ENCODE measurements at regions not wholly inside any gene's neighbourhood (a gene's known extent, or its start where the extent isn't known, plus 50 kb on each side); places are given as distances from the start of the nearest gene placed in this dataset.

DNA sequence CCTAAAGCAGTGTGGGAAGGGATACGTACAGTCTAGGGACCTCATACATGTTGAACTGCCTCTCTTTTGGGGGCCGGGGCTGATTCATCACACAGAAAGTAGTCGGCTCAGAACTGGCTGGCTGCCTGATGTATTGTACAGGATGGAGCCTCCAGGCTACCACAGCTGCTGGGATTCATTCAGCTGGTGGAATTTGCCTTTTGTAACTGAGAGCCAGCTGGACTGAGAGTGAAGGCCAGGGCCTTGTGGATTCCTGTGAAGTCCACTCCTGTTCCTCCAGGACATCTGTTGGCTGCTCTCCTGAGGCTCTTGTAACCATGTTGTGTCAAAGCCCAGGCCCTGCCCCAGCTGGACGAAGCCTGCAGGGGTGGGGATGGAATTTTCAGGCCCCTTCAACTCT, 116.3 kb upstream of the PRICKLE1 start:
- peak; percentile 8 to 33 (median 17) for DNase-seq (ENCODE audit: low read depth in 4 of 4, low spot score in 3 of 4)

DNA sequence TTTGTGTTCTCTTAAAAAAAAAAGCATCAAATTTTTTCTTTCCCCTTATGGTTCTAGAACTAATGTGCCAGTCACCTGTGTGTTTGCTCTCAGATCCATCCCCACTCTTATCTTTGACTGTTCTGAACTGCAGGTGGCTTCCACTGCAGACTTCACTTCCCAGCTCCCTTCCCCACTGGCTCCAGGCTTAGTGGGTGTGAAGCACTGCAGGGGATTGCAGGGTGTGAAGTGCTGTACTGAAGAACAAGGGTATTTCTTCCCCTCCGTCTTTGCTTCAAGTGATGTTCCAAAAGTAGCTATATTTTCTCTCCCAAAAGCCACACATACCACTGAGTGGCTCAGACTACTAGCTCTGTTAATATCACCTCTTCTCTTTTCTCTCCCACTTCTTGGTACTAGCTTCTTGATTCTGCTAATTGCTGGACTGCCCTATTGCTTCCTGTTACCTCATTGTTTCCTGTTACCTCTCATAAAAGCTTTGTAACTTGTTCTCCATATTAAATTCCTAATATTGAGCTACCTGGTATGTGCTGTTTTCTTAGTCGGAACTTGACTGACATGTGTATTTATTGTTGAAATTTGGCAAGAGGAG, 115.4 kb upstream of the PRICKLE1 start:
- no peak for DNase-seq (ENCODE audit: low read depth in 4 of 4, low spot score in 3 of 4)

DNA sequence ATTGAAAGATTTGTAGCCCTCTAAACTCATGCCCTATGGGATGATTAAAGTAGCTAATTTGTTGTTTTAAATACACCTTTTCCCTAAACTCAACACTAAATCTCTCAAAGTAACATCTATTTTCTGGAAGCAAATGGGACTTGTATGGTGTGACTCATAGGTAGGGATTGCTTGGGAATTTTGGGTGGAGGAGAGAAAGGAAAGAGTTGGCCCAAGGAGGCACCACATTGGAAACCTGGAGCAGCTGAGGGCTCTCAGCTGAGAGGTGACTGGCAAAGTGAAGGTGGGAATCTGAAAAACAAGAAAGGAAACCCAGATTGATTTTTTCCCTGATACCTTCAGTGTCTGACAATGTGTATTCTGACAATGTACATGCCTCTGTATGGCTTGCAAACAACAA, 114.8 kb upstream of the PRICKLE1 start:
- DNase-seq (ENCODE audit: low read depth in 4 of 4, low spot score in 3 of 4), result no peak

DNA sequence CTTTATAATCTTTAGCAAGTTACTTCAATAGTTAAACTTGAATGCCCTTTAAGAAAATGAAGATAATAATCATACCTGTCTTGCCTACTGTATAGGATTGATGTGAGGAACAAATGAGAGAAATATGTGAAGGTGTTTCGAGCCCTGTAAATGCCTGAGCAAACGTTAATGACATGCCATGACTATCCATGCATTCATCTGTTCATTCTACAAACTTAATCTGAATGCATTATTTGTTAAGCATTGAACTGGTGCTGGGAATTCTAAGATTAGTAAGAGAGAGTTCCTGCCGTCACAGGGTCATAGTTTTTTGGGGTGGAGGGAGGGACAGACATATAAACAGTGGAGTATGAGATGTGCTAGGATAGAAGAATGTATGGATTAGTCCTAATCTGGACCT, 111.5 kb upstream of the PRICKLE1 start:
- DNase-seq (ENCODE audit: low read depth in 4 of 4, low spot score in 3 of 4), result no peak

DNA sequence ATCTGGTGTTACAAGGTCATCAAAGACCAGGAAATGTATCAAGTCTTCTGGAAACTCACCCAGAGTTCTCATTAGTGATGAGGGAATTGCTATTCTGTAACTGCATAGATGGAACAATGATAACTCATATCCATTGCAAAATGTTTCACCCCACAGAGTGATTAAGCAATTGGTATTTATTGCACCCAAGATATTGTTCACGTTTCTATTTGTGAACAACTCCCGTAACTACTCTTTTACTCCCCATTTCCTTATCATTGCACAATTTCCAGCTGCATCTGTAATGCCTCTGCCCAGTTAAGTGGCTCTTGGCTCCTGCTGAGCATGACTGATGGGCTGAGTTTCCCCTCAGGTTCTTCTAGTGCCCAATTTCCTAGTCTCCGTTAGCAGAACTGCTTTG, 108.7 kb upstream of the PRICKLE1 start:
- no peak for DNase-seq (ENCODE audit: low read depth in 4 of 4, low spot score in 3 of 4)

DNA sequence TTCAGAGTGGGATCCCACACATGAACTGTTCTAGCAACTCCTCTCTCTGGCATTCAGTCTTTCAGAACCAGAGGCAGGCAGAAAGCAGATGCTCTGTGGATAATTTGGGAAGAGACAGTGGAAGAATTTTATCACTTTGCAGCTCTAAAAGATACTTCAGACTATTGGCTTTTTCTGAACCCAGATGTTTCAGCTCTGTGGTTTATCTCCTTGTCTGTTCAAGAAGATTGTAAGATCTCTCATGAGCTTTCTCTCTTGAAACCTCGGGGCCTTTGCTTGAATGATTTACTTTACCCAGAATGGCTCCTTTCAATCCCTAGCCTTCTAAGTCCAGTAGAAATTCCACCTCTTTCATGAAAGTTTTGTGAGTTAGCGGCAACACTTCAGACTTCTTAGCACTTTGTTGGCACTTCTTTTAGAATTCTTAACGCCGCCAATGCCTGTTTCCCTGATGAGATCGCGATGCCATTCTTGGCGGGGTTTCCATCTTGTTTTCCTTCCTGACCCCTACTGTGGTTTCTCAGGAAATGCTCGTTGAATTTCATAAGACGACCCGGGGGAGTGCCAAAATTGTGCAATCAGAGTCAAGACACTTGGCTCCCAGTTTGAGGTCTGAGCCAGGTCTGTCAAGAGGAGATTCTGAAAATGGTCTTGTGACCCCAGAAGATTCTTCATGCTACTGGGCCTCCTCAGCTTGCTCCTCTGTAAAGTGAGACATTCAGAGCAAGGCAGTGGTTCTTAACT, 107.0 kb upstream of the PRICKLE1 start:
- DNase-seq (ENCODE audit: low read depth in 4 of 4, low spot score in 3 of 4), result no peak

DNA sequence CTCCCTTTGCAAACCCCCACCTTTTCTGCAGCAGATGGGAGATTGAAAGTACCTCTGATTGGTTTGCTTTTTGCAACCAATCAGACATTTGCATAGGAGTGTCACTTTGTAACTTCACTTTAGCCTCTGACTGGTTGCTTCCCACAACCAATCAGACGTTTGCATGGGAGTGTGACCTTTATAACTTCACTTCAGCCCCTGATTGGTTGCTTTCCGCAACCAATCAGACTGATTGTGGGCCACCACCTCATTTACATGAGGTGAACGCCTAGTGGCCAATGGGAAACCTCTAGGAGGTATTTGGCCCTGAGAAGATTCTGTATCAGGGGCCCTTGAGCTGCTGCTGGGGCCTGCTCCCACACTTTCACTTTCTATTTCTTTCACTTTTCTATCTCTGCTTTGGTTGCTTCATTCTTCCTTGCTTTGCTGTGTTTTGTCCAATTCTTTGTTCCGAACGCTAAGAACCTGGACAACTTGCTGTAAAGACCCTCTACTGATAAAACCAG, 106.0 kb upstream of the PRICKLE1 start:
- DNase-seq (ENCODE audit: low read depth in 4 of 4, low spot score in 3 of 4), result no peak

DNA sequence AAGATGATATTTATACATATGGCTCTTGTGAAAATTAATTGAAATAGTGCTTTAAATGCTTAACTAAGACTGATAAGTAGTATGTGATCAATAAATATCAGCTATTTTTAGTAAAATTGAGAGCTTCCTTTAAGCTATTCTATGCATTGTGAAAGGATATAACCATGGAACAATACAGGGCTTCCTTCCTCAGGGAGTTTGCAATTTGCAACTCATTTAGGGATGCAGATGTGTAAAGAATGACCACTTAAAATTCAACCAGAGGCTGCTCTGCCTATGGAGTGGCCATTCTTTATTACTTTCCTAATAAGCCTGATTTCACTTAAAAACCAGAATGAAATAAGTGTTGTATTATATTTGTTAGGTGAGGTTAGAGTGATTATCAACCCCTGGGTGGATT, 103.2 kb upstream of the PRICKLE1 start:
- DNase-seq (ENCODE audit: low read depth in 4 of 4, low spot score in 3 of 4), result no peak

DNA sequence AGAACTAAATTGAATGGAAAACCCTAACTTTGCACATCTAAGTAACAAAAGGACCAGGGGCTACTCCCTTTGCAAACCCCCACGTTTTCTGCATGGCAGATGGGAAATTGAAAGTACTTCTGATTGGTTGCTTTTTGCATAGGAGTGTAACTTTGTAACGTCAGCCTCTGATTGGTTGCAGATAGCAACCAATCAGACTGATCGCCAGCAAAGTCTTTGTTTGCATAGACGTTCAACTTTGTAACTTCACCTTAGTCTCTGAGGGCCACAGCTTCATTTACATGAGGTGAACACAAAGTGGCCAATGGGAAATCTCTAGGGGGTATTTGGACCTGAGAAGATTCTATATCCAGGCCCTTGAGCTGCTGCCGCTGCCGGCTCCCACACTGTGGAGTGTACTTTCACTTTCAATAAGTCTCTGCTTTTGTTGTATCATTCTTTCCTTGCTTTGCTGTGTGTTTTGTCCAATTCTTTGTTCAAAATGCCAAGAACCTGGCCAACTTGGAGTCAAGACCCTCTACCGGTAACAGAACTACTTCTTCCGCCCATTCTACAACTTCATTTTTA, 102.5 kb upstream of the PRICKLE1 start:
- no peak for DNase-seq (ENCODE audit: low read depth in 4 of 4, low spot score in 3 of 4)

DNA sequence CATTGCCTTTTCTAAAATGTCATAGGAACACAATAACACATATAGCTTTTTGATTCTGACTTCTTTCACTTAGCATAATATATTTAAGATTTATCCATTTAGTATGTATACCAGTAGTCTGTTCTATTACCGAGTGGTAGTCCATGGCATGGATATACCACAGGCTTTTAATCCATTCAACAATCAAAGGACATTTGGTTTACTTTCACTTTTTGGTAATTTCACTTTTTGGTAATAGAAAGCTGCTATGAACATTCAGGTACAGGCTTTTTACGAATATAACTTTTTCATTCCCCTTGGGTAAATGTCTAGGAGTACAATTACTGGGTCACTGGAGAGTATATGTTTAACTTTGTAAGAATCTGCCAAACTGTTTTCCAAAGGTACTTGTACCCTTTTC, 100.7 kb upstream of the PRICKLE1 start:
- no peak for DNase-seq (ENCODE audit: low read depth in 4 of 4, low spot score in 3 of 4)

DNA sequence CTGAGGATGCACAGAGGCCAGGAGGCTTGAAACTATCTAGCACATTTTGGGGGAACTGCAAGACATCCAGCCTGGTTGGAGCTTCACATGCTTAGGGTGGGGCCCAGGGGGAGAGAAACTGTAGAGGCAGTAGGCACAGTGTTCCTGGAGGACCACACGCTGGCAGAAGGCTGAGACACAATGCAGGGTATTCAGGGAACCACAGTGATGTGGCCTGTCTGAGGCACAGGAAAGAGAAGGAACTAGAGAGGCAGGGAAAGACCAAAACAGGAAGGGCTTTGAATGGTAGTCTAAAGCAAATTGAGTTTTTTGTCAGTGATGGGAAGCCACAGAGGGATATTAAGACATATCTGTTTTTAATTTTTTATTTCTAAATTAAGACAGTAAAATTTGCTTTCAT, 100.2 kb upstream of the PRICKLE1 start:
- DNase-seq (ENCODE audit: low read depth in 4 of 4, low spot score in 3 of 4), result no peak

DNA sequence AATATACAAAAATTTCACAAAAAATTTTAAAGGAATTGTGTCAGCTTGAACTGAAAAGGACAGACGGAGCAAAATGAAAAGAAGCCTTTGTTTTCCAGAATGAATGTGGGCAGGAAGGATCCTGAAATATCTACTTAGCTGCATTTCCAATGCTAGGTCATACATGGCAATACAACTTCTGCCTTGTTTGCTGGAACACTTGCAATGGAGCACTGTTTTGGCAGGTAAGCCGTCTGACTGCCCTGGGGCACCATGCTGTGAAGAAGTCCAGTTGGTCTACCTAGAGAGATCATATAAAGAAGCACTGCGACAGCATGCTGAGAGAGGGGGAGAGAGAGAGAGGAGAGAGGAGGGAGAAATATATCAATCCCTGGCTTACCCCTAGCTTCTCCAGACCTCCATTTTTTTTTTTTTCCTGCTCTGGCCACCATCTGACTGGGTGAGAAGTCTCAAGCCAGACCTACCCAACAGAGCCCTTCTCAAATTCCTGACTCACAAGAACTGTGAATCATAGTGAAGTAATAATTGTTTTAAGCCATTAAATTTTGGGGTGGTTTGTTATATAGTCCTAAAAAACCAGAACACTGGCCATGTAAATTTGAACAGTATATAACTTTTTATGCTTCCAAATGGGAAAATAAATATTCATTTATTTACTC, 97.1 kb upstream of the PRICKLE1 start:
- no peak for DNase-seq (ENCODE audit: low read depth in 4 of 4, low spot score in 3 of 4)

DNA sequence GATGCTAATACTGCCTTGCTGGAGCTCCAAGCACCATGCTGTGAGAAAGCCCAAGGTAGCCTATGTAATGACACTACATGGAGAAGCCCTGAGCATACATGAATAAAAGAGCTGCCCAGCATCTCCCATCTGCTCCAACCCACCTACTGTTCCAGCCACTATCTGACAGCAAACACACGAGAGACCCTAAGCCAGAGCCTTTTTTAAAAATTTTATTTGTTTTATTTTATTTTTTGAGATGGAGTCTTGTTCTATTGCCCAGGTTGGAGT, 95.2 kb upstream of the PRICKLE1 start:
- DNase-seq (ENCODE audit: low read depth in 4 of 4, low spot score in 3 of 4), result no peak

DNA sequence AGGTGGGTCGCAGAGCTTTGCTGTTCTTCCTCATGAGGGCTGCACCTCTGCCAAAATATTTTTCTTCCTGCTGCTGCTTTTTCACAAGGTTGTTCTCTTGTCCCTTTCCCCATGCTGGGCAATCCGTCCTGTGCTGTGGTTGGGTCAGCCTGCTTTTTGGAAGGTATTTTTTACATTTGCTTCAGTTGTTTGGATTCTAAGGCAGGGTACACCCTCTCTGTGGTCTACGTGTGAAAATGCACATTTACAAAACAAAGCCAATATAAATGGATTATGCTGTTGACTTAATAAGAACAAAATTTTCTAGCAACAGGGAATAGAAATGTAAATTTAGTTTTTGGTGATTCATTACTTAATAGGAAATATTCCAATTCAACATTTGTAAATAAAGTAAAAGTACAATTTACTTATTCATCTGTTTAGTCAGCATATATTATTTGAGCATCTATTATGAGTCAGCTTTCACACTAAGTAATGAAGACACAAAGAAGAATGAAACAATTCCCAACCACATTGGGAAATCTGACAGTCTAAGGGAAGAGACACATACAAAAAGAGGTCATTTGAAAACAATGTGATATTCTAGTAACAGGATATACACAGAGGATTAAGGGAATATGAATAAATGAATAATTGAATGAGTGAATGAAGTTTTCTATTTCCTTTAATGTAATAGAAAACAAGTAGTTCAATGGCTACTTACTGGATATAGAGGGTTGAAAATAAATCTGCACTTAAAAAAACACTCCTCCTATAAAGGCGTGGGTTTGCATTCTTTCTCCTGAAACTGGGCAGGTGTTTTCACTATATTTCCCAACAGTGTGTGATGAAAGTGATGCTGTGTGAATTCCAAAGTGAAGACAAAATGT, 94.6 kb upstream of the PRICKLE1 start:
- no peak for DNase-seq (ENCODE audit: low read depth in 4 of 4, low spot score in 3 of 4)

DNA sequence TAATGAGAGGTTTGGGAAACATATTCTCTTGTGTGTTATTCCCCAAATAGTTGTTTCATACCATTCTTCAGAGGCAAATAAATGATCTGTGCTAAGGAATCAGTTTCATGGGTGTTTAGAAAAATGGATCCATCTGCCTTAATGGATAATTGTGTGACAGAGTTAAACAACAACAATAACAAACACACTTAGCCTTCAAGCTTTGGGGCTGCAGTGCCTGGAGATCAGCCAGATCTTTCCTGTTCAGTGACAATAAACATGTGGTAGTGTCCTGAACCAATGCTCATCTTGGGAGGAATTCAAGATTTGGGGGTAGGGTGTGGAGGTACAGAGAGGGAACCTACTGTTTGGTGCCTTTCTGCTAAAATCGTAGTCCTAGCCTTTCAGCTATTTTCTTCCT, 93.7 kb upstream of the PRICKLE1 start:
- no peak for DNase-seq (ENCODE audit: low read depth in 4 of 4, low spot score in 3 of 4)

DNA sequence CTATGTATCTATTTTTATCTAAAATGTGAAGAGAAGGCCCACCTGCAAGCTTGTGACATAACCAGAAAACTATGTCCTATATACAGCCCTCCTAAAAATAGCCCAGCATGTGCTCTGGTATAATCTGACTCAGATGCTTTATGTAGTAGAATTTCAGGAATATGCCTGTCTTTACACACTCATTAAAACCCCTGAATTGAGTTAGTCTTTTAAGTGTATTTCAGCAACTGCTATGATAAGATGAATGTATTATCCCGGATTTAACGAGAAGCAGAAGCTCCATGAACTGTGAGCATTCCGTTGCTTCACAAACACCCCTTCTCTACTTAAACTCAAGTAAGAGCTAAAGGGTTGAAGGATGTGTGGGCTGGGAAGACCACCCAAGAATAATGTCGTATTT, 89.9 kb upstream of the PRICKLE1 start:
- DNase-seq (ENCODE audit: low read depth in 4 of 4, low spot score in 3 of 4), result no peak

DNA sequence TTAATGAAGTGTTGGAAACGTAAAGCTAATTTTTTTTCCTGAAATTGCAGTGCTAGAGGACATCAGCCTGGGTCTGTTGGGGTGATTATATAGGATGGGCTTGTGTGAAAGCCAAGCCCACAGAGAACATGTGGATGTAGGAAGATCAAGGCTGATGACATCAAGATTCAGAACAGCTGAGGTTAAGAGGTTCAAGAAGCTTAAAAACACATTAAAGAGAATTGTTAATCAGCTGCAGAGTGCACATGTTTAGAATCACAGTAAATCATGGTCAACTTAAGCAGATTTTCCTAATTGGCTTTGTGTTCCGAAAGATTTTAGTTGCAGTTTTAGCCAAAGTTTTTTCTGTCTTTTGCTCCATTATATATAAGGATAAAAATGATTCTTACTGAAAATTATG, 87.9 kb upstream of the PRICKLE1 start:
- DNase-seq (ENCODE audit: low read depth in 4 of 4, low spot score in 3 of 4), result no peak

DNA sequence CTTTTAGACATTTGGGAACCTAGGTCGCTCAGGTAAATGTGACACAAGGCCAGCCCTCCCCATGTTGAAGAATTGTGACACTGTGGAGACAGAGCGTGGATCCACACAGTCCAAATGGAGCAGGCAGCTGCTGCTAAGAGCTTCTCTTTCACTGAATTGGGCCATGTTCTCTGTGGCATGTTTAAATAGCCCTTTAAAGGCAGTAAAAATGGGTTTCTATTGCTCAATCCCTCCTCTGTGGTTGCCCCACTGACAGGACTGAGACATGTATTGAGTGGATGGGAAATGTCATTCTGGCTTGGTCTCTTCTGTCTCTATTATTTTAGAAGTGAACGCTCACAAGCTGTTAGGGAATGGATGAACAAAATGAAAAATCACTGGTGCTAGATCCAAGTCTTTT, 84.0 kb upstream of the PRICKLE1 start:
- no peak for DNase-seq (ENCODE audit: low read depth in 4 of 4, low spot score in 3 of 4)

DNA sequence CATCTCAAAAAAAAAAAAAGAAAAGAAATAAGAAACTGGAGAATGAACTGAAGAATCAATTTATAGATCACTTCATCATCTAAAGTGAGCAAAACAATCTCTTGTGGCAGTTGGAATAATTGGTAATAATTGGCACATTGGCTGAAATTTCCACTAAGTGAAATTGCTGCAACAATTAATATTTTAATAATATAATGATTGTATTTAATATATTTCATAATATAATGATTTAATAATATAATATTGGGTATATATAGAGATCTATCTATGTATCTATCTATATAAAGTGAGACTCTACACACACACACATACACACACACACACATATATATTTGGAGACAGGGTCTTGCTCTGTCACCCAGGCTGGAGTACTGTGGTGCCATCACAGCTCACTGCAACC, 81.2 kb upstream of the PRICKLE1 start:
- no peak for DNase-seq (ENCODE audit: low read depth in 4 of 4, low spot score in 3 of 4)

DNA sequence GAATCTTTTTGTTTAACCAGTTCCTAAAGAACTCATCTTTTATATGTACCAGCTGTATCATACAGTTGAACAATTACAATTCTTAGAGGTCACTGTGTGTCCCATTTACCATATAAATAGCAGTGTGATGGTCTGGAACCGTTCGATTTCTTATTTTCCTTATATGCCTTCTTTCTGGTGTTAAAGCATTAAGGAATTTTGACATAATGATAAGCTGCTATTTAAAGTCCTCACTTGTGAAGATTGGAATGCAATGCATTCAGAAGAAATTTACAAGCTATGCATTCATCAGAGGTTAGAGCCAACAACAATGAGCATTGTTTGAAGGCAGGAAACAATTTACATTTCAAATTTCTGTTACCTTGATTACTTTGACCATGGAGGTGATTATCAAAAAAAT, 80.0 kb upstream of the PRICKLE1 start:
- DNase-seq (ENCODE audit: low read depth in 4 of 4, low spot score in 3 of 4), result no peak

DNA sequence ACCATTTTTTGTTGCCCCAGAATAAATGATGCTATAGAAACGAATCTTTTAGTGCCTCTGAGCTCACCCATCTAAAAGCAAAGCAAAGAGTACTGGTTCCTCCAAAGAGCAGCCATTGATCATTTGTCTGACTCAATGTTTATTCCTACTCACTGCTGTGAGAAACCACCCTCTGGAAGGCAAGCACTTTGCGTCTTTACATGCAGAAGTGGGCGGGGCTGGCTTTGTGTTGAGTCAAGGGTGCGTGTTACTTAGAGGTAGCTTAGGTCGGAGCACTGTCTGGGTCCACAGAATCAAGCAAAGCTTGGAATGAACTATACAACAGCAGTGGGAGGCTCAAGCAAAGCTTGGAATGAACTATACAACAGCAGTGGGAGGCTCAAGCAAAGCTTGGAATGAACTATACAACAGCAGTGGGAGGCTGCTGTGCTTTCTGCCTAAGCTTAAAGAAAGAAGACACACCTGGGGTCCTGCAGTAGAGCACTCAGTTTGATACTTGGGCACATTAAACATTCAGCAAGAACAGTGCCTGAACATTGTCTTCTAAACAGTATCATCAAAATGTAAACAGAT, 77.2 kb upstream of the PRICKLE1 start:
- no peak for DNase-seq (ENCODE audit: low read depth in 4 of 4, low spot score in 3 of 4)
